SK-N-SH (cell line): ENCODE measurements at regions not wholly inside any gene's neighbourhood (a gene's known extent, or its start where the extent isn't known, plus 50 kb on each side); places are given as distances from the start of the nearest gene placed in this dataset.

Experiments used
- CTCF ChIP-seq: fragments of 200-600 bp; sonication (generic); IDR thresholded peaks from 2 replicates; pipeline ENCODE4 v1.6.1; 2017; ENCODE audit warnings: antibody characterized with exemption, mild to moderate bottlenecking, moderate library complexity
- EP300 ChIP-seq, 2 experiments: IDR thresholded peaks; 2 replicates each; pipeline versions ENCODE4 v1.4.0 to v1.6.1; 2012; ENCODE audit warnings: borderline replicate concordance in 1 of 2, low read depth in 1 of 2, low read length in 1 of 2
- FOSL2 ChIP-seq: IDR thresholded peaks from 2 replicates; pipeline ENCODE4 v1.4.0; 2012; ENCODE audit warnings: low read depth, mild to moderate bottlenecking, moderate library complexity, borderline replicate concordance
- GABPA ChIP-seq: IDR thresholded peaks from 2 replicates; pipeline ENCODE4 v1.4.0; 2012; ENCODE audit warnings: low read depth, mild to moderate bottlenecking
- JUND ChIP-seq: IDR thresholded peaks from 2 replicates; pipeline ENCODE4 v1.4.0; 2012
- MAX ChIP-seq: IDR thresholded peaks from 2 replicates; pipeline ENCODE4 v1.4.0; 2012; ENCODE audit warnings: low read depth
- MXI1 ChIP-seq: IDR thresholded peaks from 2 replicates; pipeline ENCODE4 v1.6.1; 2012; ENCODE audit warnings: mild to moderate bottlenecking, low read depth, low read length, improper control_type of control experiment
- POLR2AphosphoS5 ChIP-seq: IDR thresholded peaks from 2 replicates; pipeline ENCODE4 v1.6.1; 2012; ENCODE audit warnings: low read depth, low read length
- REST ChIP-seq: IDR thresholded peaks from 2 replicates; pipeline ENCODE4 v1.6.1; 2012; ENCODE audit warnings: mild to moderate bottlenecking, low read depth, low read length, moderate library complexity
- RFX5 ChIP-seq: IDR thresholded peaks from 2 replicates; pipeline ENCODE4 v1.6.1; 2012; ENCODE audit warnings: mild to moderate bottlenecking, improper control_type of control experiment, low read length
- SIN3A ChIP-seq: IDR thresholded peaks from 2 replicates; pipeline ENCODE4 v1.6.1; 2012; ENCODE audit warnings: low read depth, mild to moderate bottlenecking, low read length, moderate library complexity, borderline replicate concordance
- TCF12 ChIP-seq: IDR thresholded peaks from 2 replicates; pipeline ENCODE4 v1.4.0; 2012
- ZBTB33 ChIP-seq: IDR thresholded peaks from 2 replicates; pipeline ENCODE4 v1.4.0; 2012; ENCODE audit warnings: low read depth, borderline replicate concordance

- TF ChIP-seq CTCF (no peak), SIN3A (no peak), EP300 (IDR thresholded peaks at IDR 0.05; ENCODE audit: borderline replicate concordance in 1 of 2, low read depth in 1 of 2, low read length in 1 of 2) (no peak), MAX (no peak), POLR2AphosphoS5 (no peak), REST (no peak), ZBTB33 (no peak), TCF12 (no peak), RFX5 (no peak), JUND (no peak), FOSL2 (no peak), MXI1 (no peak), GABPA (no peak)
Observed at GRCh38 chr3:40623567-40623966, 98.8 kb downstream of the ZNF621 start.
